SK-N-SH (cell line): ENCODE measurements at regions not wholly inside any gene's neighbourhood (a gene's known extent, or its start where the extent isn't known, plus 50 kb on each side); places are given as distances from the start of the nearest gene placed in this dataset.

Experiments used
- CTCF ChIA-PET: fragments of 300-600, 350-600 bp; formaldehyde crosslinking; extraction: SDS; loops from one replicate; lab custom pipeline; 2021; lab: Yijun Ruan, JAX
- POLR2A ChIA-PET: fragments of 350-600 bp; sonication (Branson Sonifier 250); formaldehyde crosslinking; extraction: SDS; loops from one replicate; lab custom pipeline; 2020; ENCODE audit warnings: antibody characterized with exemption, inconsistent platforms; lab: Yijun Ruan, JAX
- DNase-seq: peaks from one replicate; pipeline ENCODE4 v3.0.0; 2012
- H2AFZ ChIP-seq: fragments of 200-600 bp; sonication (generic); 2 replicates; pipeline ENCODE4 v1.8.1; 2016; ENCODE audit warnings: antibody characterized with exemption, mild to moderate bottlenecking, low read depth
- H3F3A ChIP-seq: fragments of 200-600 bp; sonication (generic); replicated peaks from 2 replicates; pipeline ENCODE3; 2016; ENCODE audit warnings: antibody characterized with exemption, mild to moderate bottlenecking; ENCODE audit not compliant: insufficient read depth
- H3K27ac ChIP-seq, 2 experiments: fragments of 200-500 bp in 1 of 2; fragments of 200-600 bp in 1 of 2; sonication (Bioruptor generic) in 1 of 2; sonication (generic), shearing (Covaris generic) in 1 of 2; 2 replicates each; pipeline versions ENCODE4 v1.5.1 to v1.6.1; 2014 to 2016; ENCODE audit warnings: low read depth in 2 of 2, inconsistent platforms in 1 of 2, low read length in 1 of 2, mild to moderate bottlenecking in 1 of 2, mixed read lengths in 1 of 2
- H3K27me3 ChIP-seq: fragments of 200-600 bp; sonication (generic), shearing (Covaris generic); 2 replicates; pipeline ENCODE4 v1.6.1; 2016; ENCODE audit warnings: mixed run types; ENCODE audit not compliant: insufficient read depth
- H3K36me3 ChIP-seq, 2 experiments: fragments of 200-500 bp in 1 of 2; fragments of 200-600 bp in 1 of 2; sonication (Bioruptor generic) in 1 of 2; sonication (generic) in 1 of 2; replicated peaks in 1 of 2; 2 replicates each; pipeline versions ENCODE3 to v1.5.1; 2014 to 2016; ENCODE audit warnings: low read length in 1 of 2, mild to moderate bottlenecking in 1 of 2; ENCODE audit not compliant: insufficient read depth in 2 of 2, control insufficient read depth in 1 of 2
- H3K4me1 ChIP-seq, 2 experiments: fragments of 200-500 bp in 1 of 2; fragments of 200-600 bp in 1 of 2; sonication (Bioruptor generic) in 1 of 2; sonication (generic), shearing (Covaris generic) in 1 of 2; 2 replicates each; pipeline versions ENCODE4 v1.5.1 to v1.6.1; 2014 to 2016; ENCODE audit warnings: low read depth in 1 of 2, low read length in 1 of 2, mixed run types in 1 of 2; ENCODE audit not compliant: insufficient read depth in 2 of 2, control insufficient read depth in 1 of 2
- H3K4me2 ChIP-seq: fragments of 200-600 bp; sonication (generic), shearing (Covaris generic); 2 replicates; pipeline ENCODE4 v1.6.1; 2017; ENCODE audit warnings: mixed run types
- H3K4me3 ChIP-seq, 2 experiments: fragments of 200-500 bp in 1 of 2; fragments of 200-600 bp in 1 of 2; sonication (Bioruptor generic) in 1 of 2; sonication (generic), shearing (Covaris generic) in 1 of 2; 2 replicates each; pipeline versions ENCODE4 v1.5.1 to v1.8.1; 2014 to 2016; ENCODE audit warnings: low read depth in 2 of 2, inconsistent platforms in 1 of 2, low read length in 1 of 2, mild to moderate bottlenecking in 1 of 2, mixed read lengths in 1 of 2, moderate library complexity in 1 of 2
- H3K79me2 ChIP-seq: fragments of 200-600 bp; sonication (generic); 2 replicates; pipeline ENCODE4 v1.8.1; 2017; ENCODE audit warnings: mild to moderate bottlenecking; ENCODE audit not compliant: insufficient read depth
- H3K9ac ChIP-seq: fragments of 200-600 bp; sonication (generic); 2 replicates; pipeline ENCODE4 v1.6.1; 2017; ENCODE audit warnings: mixed run types
- H3K9me2 ChIP-seq: fragments of 200-600 bp; sonication (generic); 2 replicates; pipeline ENCODE4 v1.6.1; 2017; ENCODE audit warnings: mixed run types
- H3K9me3 ChIP-seq: fragments of 200-600 bp; sonication (generic); 2 replicates; pipeline ENCODE4 v1.6.1; 2017; ENCODE audit warnings: mixed run types, mild to moderate bottlenecking, moderate library complexity
- H4K20me1 ChIP-seq: fragments of 200-600 bp; sonication (generic); 2 replicates; pipeline ENCODE4 v1.6.1; 2017; ENCODE audit warnings: mild to moderate bottlenecking, mixed run types; ENCODE audit not compliant: insufficient read depth
- EP300 ChIP-seq, 2 experiments: IDR thresholded peaks; 2 replicates each; pipeline versions ENCODE4 v1.4.0 to v1.6.1; 2012; ENCODE audit warnings: borderline replicate concordance in 1 of 2, low read depth in 1 of 2, low read length in 1 of 2
- EZH2phosphoT487 ChIP-seq: fragments of 200-600 bp; sonication (generic); IDR thresholded peaks from 2 replicates; pipeline ENCODE4 v1.6.1; 2017; ENCODE audit warnings: low read depth, mixed run types, mild to moderate bottlenecking, antibody characterized with exemption, moderate library complexity, borderline replicate concordance
- FOXJ3 ChIP-seq: sonication (generic); formaldehyde crosslinking; IDR thresholded peaks from 2 replicates; pipeline ENCODE4 v1.5.1; 2020; ENCODE audit warnings: mild to moderate bottlenecking, missing genetic modification reagents
- FOXM1 ChIP-seq: IDR thresholded peaks from 2 replicates; pipeline ENCODE4 v1.4.0; 2012; ENCODE audit warnings: low read depth, mild to moderate bottlenecking
- GABPA ChIP-seq: IDR thresholded peaks from 2 replicates; pipeline ENCODE4 v1.4.0; 2012; ENCODE audit warnings: low read depth, mild to moderate bottlenecking
- GATA2 ChIP-seq: sonication (generic); formaldehyde crosslinking; IDR thresholded peaks from 2 replicates; pipeline ENCODE4 v1.5.0; 2020; ENCODE audit warnings: mild to moderate bottlenecking, missing genetic modification reagents
- IRF3 ChIP-seq: fragments of 150-350 bp; IDR thresholded peaks from 2 replicates; pipeline ENCODE4 v1.6.1; 2016; ENCODE audit warnings: mild to moderate bottlenecking, low read depth, low read length
- JUND ChIP-seq: IDR thresholded peaks from 2 replicates; pipeline ENCODE4 v1.4.0; 2012
- MAX ChIP-seq: IDR thresholded peaks from 2 replicates; pipeline ENCODE4 v1.4.0; 2012; ENCODE audit warnings: low read depth
- MEF2A ChIP-seq: IDR thresholded peaks from 2 replicates; pipeline ENCODE4 v1.4.0; 2012; ENCODE audit warnings: low read depth, borderline replicate concordance
- MXI1 ChIP-seq: IDR thresholded peaks from 2 replicates; pipeline ENCODE4 v1.6.1; 2012; ENCODE audit warnings: mild to moderate bottlenecking, low read depth, low read length, improper control_type of control experiment
- NFIC ChIP-seq: IDR thresholded peaks from 2 replicates; pipeline ENCODE4 v1.4.0; 2012; ENCODE audit warnings: borderline replicate concordance
- NRF1 ChIP-seq: IDR thresholded peaks from 2 replicates; pipeline ENCODE4 v1.6.1; 2012; ENCODE audit warnings: low read depth, mild to moderate bottlenecking, low read length
- POLR2AphosphoS5 ChIP-seq: IDR thresholded peaks from 2 replicates; pipeline ENCODE4 v1.6.1; 2012; ENCODE audit warnings: low read depth, low read length
- RCOR1 ChIP-seq: fragments of 150-350 bp; IDR thresholded peaks from 2 replicates; pipeline ENCODE4 v1.6.1; 2017; ENCODE audit warnings: antibody characterized with exemption, low read length
- SMC3 ChIP-seq: IDR thresholded peaks from 2 replicates; pipeline ENCODE4 v1.6.1; 2012; ENCODE audit warnings: low read depth, low read length, improper control_type of control experiment
- TCF12 ChIP-seq: IDR thresholded peaks from 2 replicates; pipeline ENCODE4 v1.4.0; 2012
- TEAD4 ChIP-seq: IDR thresholded peaks from 2 replicates; pipeline ENCODE4 v1.4.0; 2012; ENCODE audit warnings: mild to moderate bottlenecking, borderline replicate concordance; ENCODE audit not compliant: insufficient read depth
- USF1 ChIP-seq: IDR thresholded peaks from 2 replicates; pipeline ENCODE4 v1.4.0; 2012; ENCODE audit warnings: low read depth, borderline replicate concordance
- USF2 ChIP-seq: fragments of 150-350 bp; IDR thresholded peaks from 2 replicates; pipeline ENCODE4 v1.6.1; 2017; ENCODE audit warnings: antibody characterized with exemption, low read length, low read depth, borderline replicate concordance
- WGBS: methylation state at CpG from one replicate; pipeline ENCODE4 v1.1.6; 2017; ENCODE audit warnings: low lambda C conversion rate; 5-methylcytosine and 5-hydroxymethylcytosine counted together

- ChIA-PET CTCF (no interaction called here), POLR2A (no interaction called here)
- no peak for DNase-seq
- Histone ChIP-seq H3K9ac (no peak overlapping the region), H3K36me3 (no peaks in the 10 kb centered on the region), H3K9me2 (no peaks in the 10 kb centered on the region), H4K20me1 (no peaks in the 10 kb centered on the region), H3K79me2 (no peaks in the 10 kb centered on the region), H2AFZ (no peak overlapping the region), H3K27ac (no peak overlapping the region), H3K4me1 (no peaks in the 10 kb centered on the region), H3K27me3 (no peaks in the 10 kb centered on the region), H3K4me2 (no peak overlapping the region), H3K9me3 (no peaks in the 10 kb centered on the region), H3F3A (no peaks in the 10 kb centered on the region), H3K4me3 (no peak overlapping the region)
- WGBS = 22% methylated on average over 3 of the region's 3 CpGs
- TF ChIP-seq GABPA = no peak
- TF ChIP-seq GATA2 (CRISPR knock-in tag) = no peak
- no peak for TF ChIP-seq IRF3
- no peak for TF ChIP-seq TEAD4
- TF ChIP-seq POLR2AphosphoS5 = no peak
- TF ChIP-seq FOXM1 = no peak
- no peak for TF ChIP-seq RCOR1
- no peak for TF ChIP-seq JUND
- TF ChIP-seq FOXJ3 = no peak
- no peak for TF ChIP-seq EZH2phosphoT487
Measured at GRCh38 chr1:34275150-34275549, 98.4 kb downstream of the C1orf94 start.

GRCh38 chr1:34276606-34277005, 99.9 kb downstream of the C1orf94 start:
- no peaks in the 10 kb centered on the region for H3K79me2 ChIP-seq
- H3K27ac ChIP-seq = no peak overlapping the region
- no peaks in the 10 kb centered on the region for H3K9me3 ChIP-seq
- no peak overlapping the region for H2AFZ ChIP-seq
- no peak overlapping the region for H3K4me3 ChIP-seq
- no peaks in the 10 kb centered on the region for H3K27me3 ChIP-seq
- no peaks in the 10 kb centered on the region for H3K4me1 ChIP-seq
- H3K36me3 ChIP-seq = no peaks in the 10 kb centered on the region
- no peaks in the 10 kb centered on the region for H3F3A ChIP-seq
- no peak for DNase-seq
- H3K9me2 ChIP-seq = no peaks in the 10 kb centered on the region
- no peaks in the 10 kb centered on the region for H4K20me1 ChIP-seq
- TF ChIP-seq USF2 (no peak), MXI1 (no peak), FOXJ3 (no peak), POLR2AphosphoS5 (no peak), NRF1 (no peak), FOXM1 (no peak), JUND (no peak), GATA2 (CRISPR knock-in tag) (no peak), MEF2A (no peak), EP300 (IDR thresholded peaks at IDR 0.05; ENCODE audit: borderline replicate concordance in 1 of 2, low read depth in 1 of 2, low read length in 1 of 2) (no peak), NFIC (no peak), SMC3 (no peak), TEAD4 (no peak), MAX (no peak), RCOR1 (no peak), USF1 (no peak), TCF12 (no peak)
- H3K9ac ChIP-seq = no peak overlapping the region
- H3K4me2 ChIP-seq = no peak overlapping the region
- CTCF ChIA-PET = no interaction called here
- POLR2A ChIA-PET = no interaction called here
